Nephron progenitor cell (in vitro differentiated cells): ENCODE measurements at regions not wholly inside any gene's neighbourhood (a gene's known extent, or its start where the extent isn't known, plus 50 kb on each side); places are given as distances from the start of the nearest gene placed in this dataset.

Source experiments
- DNase-seq: peaks from one replicate; pipeline ENCODE4 v3.0.0; 2021
- H3K27ac Mint-ChIP-seq: 2 replicates; pipeline ENCODE4 v1.8.0; 2021; ENCODE audit warnings: mild to moderate bottlenecking, moderate library complexity, mixed read lengths
- H3K27me3 Mint-ChIP-seq: 2 replicates; pipeline ENCODE4 v1.8.0; 2021; ENCODE audit warnings: mild to moderate bottlenecking, low read depth, mixed read lengths; ENCODE audit not compliant: poor library complexity
- H3K36me3 Mint-ChIP-seq: 2 replicates; pipeline ENCODE4 v1.8.0; 2021; ENCODE audit warnings: low read depth, mixed read lengths
- H3K4me1 Mint-ChIP-seq: 2 replicates; pipeline ENCODE4 v1.8.0; 2021; ENCODE audit warnings: mixed read lengths
- H3K4me3 Mint-ChIP-seq: 2 replicates; pipeline ENCODE4 v1.8.0; 2021; ENCODE audit warnings: mild to moderate bottlenecking, moderate library complexity, mixed read lengths
- H3K9me3 Mint-ChIP-seq: 2 replicates; pipeline ENCODE4 v1.8.0; 2021; ENCODE audit warnings: mild to moderate bottlenecking, moderate library complexity, mixed read lengths
- TF ChIP-seq, protein P1 (sequence below): fragments of 200-600 bp; sonication (generic); IDR thresholded peaks from 2 replicates; pipeline ENCODE4 v1.5.0; 2021; ENCODE audit warnings: antibody characterized with exemption

DNA sequence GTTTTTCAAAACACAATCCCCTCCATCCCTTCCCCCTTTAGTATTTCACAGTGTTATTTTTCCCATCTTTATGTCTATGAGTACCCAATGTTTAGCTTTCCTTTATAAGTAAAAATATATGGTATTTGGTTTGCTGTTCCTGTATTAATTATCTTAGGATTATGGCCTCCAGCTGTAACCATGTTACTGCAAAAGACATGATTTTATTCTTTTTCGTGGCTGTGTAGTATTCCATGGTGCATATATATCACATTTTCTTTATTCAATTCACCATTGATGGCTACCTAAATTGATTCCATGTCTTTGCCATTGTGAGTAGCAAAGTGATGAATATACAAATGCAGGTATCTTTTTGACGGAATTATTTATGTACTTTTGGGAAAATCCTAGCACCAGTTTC lies 346.4 kb upstream of the CNTN5 start:
- Mint-ChIP-seq H3K27ac (no peak overlapping the region), H3K4me3 (no peak overlapping the region), H3K4me1 (peaks cover 2% of the 10 kb centered on the region), H3K36me3 (no peaks in the 10 kb centered on the region), H3K9me3 (peaks cover 9% of the 10 kb centered on the region), H3K27me3 (no peaks in the 10 kb centered on the region)
- no peak for DNase-seq
- TF ChIP-seq, protein P1, sequence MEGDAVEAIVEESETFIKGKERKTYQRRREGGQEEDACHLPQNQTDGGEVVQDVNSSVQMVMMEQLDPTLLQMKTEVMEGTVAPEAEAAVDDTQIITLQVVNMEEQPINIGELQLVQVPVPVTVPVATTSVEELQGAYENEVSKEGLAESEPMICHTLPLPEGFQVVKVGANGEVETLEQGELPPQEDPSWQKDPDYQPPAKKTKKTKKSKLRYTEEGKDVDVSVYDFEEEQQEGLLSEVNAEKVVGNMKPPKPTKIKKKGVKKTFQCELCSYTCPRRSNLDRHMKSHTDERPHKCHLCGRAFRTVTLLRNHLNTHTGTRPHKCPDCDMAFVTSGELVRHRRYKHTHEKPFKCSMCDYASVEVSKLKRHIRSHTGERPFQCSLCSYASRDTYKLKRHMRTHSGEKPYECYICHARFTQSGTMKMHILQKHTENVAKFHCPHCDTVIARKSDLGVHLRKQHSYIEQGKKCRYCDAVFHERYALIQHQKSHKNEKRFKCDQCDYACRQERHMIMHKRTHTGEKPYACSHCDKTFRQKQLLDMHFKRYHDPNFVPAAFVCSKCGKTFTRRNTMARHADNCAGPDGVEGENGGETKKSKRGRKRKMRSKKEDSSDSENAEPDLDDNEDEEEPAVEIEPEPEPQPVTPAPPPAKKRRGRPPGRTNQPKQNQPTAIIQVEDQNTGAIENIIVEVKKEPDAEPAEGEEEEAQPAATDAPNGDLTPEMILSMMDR: no peak

DNA sequence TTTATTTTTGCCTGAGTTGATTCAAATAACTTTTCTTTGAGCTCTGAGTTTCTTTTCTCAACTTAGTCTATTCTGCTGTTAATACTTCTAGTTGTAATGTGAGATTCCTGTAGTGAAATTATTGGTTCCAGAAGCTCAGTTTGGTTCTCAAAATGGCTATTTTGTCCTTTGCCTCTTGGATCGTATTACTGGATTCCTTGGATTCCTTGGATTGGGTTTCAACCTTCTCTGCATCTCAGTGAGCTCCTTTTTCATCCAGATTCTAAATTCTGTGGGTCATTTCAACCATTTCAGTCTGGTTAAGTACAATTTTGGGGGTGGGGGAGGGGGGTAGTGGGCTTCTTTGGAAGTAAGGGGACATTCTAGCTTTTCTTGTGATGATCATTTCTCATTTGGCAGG lies 341.1 kb upstream of the CNTN5 start:
- no peak for DNase-seq
- peaks cover 9% of the 10 kb centered on the region for H3K9me3 Mint-ChIP-seq
- no peaks in the 10 kb centered on the region for H3K36me3 Mint-ChIP-seq
- H3K4me1 Mint-ChIP-seq: peaks cover 14% of the 10 kb centered on the region
- no peak overlapping the region for H3K4me3 Mint-ChIP-seq
- H3K27ac Mint-ChIP-seq: peak overlapping the region; percentile 64
- no peaks in the 10 kb centered on the region for H3K27me3 Mint-ChIP-seq
- TF ChIP-seq, protein P1: no peak

DNA sequence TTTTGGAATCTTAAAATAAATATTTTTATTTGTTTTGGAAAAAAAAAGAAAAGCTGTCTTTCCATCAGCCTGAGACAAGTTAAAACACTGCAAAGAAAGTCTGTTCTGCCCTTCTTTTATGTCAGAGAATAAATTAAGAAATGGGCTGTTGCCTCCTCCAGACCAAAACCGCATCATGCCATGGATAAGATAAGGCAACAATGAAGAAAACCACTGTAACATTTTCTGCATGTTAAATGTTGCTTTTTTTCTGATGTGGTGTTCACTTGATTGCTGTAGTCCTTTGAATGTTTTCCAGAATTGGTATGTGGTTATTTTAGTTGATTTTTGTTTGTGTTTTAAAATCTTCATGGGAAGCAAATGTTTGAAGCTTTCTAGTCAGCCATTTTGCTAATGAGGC lies 319.2 kb upstream of the CNTN5 start:
- peaks cover 4% of the 10 kb centered on the region for H3K9me3 Mint-ChIP-seq
- no peaks in the 10 kb centered on the region for H3K36me3 Mint-ChIP-seq
- H3K27me3 Mint-ChIP-seq: no peaks in the 10 kb centered on the region
- TF ChIP-seq, protein P1: no peak
- no peak for DNase-seq
- no peak overlapping the region for H3K4me3 Mint-ChIP-seq
- no peaks in the 10 kb centered on the region for H3K4me1 Mint-ChIP-seq
- no peak overlapping the region for H3K27ac Mint-ChIP-seq

DNA sequence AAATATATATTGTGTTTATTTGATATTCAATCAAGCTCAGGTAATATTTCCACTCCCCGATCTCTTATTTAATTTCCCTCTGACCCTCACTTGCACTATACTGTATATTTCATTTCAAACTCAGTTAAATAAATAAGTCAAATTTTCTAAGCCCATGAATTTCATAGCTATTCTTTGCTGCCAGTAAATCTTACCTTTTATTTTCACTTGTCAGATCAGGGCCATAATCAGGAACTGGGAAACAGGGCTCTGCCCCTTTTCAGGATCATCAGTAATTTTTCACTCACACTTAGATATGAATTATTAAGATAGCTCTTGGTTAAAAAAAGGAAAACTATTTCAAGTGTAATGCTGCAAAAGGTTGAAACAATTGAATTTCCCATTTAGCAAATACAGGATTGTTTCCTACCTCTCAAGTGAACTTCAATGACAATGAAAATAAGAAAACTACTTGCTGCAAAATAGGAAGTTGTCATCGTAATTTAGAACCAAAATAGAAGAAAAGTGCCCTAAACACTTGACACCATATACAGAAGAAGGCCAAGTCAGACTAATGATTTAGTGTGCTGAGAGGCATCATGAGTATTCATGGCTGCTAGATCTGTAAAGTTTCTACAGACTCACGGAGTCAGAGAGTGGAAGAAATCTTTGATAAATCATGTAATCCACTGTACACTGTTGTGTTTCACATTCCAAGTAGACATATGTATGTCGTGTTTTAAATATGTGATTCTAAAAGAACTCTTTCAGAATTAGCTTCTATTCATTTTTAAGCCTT lies 316.8 kb upstream of the CNTN5 start:
- Mint-ChIP-seq H3K4me1 (no peaks in the 10 kb centered on the region), H3K27me3 (no peaks in the 10 kb centered on the region), H3K27ac (no peak overlapping the region), H3K9me3 (peaks cover 4% of the 10 kb centered on the region), H3K36me3 (no peaks in the 10 kb centered on the region), H3K4me3 (no peak overlapping the region)
- TF ChIP-seq, protein P1: no peak
- no peak for DNase-seq

DNA sequence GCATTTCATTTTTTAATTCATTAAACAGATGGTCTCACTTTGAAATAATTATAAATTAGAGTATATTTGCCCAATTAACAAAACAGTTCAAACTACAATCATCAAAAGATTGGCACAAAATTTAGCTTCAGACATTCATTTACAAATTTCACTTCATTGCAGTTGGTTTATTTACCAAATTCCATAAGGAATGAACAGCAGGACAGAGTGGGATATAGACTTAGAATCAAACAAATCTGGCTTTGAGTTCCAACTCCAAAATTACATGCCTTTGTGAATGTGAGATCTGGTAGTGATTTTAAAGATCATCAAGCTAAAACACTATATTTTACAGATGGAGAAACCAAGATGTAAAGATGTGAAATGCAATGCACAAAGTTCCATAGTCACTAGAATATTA lies 310.7 kb upstream of the CNTN5 start:
- Mint-ChIP-seq H3K36me3 (no peaks in the 10 kb centered on the region), H3K4me1 (no peaks in the 10 kb centered on the region), H3K27ac (no peak overlapping the region), H3K9me3 (peaks cover 29% of the 10 kb centered on the region), H3K27me3 (no peaks in the 10 kb centered on the region), H3K4me3 (no peak overlapping the region)
- TF ChIP-seq, protein P1: no peak
- no peak for DNase-seq

DNA sequence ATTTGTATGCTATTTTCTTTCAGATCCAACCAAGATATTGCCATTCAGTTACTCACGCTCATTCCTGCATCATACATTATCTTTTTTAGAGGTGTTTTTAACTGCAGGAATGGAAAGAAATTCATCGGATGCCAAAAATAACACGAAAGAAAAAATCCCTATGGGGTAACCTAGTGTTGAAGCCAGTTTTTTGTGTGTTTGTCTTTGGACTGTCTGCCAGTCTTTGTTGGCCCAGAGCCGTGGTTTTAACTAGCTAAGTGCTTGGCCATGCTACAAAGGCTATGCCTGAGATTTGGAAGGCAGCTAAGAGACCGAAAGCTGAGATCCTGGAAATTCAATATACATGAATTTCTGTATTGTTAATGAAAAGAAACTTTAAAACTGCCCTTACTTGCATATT lies 309.8 kb upstream of the CNTN5 start:
- TF ChIP-seq, protein P1: no peak
- Mint-ChIP-seq H3K36me3 (no peaks in the 10 kb centered on the region), H3K9me3 (peaks cover 37% of the 10 kb centered on the region), H3K27ac (no peak overlapping the region), H3K4me3 (no peak overlapping the region), H3K4me1 (no peaks in the 10 kb centered on the region), H3K27me3 (no peaks in the 10 kb centered on the region)
- DNase-seq: no peak
